KOPT-K1 (cell line): ENCODE measurements at regions not wholly inside any gene's neighbourhood (a gene's known extent, or its start where the extent isn't known, plus 50 kb on each side); places are given as distances from the start of the nearest gene placed in this dataset.

Source experiments
- H3K27ac ChIP-seq: fragments of 200-600 bp; sonication (generic); 2 replicates; pipeline ENCODE4 v1.5.1; 2016; ENCODE audit warnings: antibody characterized with exemption, mild to moderate bottlenecking, low read depth, low read length; ENCODE audit not compliant: poor library complexity, severe bottlenecking
- H3K36me3 ChIP-seq: fragments of 200-600 bp; sonication (generic); 2 replicates; pipeline ENCODE4 v1.5.1; 2017; ENCODE audit warnings: antibody characterized with exemption, mild to moderate bottlenecking, low read length, moderate library complexity; ENCODE audit not compliant: insufficient read depth
- H3K9me3 ChIP-seq: fragments of 200-600 bp; sonication (generic); 2 replicates; pipeline ENCODE4 v1.5.1; 2017; ENCODE audit warnings: antibody characterized with exemption, low read length, mild to moderate bottlenecking; ENCODE audit not compliant: insufficient read depth, poor library complexity, severe bottlenecking

DNA sequence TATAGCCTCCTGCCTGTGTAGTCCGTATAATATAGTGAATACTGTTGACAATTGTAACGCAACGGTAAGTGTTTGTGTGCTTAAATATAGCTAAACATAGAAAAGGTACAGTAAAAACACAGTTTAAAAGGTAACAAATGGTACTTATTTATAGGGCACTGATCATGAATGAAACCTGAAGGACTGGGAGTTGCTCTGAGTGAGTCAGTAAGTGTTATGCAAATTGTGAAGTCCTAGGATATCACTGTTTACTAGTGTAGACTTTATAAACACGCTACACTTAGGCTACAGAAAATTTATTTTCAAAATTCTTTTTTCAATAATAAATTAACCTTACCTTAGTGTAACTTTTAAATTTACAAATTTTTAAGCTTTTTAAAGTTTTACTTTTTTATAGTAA is 1090.1 kb downstream of the CDH9 start:
- H3K27ac ChIP-seq = no peak overlapping the region
- H3K9me3 ChIP-seq = no peaks in the 10 kb centered on the region
- H3K36me3 ChIP-seq = no peaks in the 10 kb centered on the region

DNA sequence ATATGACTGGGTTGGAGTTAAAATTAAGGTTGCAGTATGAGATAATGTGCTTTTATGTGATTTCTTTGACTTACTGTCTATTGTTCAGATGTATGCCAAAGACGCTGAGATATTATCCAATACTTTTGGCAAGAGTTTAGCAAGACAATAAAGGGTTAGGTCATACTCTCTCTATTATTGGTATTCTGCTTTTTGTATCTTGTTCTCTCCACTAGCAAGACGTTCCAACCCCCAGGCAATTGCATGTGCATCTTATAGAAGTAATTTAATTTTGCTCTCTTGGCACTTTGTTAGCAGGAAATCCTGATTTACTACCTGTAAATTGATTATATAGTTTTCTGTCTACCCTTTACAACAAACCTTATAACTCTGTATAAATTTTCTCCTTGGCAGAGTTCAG is 1093.6 kb downstream of the CDH9 start:
- H3K9me3 ChIP-seq = no peaks in the 10 kb centered on the region
- H3K36me3 ChIP-seq = no peaks in the 10 kb centered on the region
- no peak overlapping the region for H3K27ac ChIP-seq

DNA sequence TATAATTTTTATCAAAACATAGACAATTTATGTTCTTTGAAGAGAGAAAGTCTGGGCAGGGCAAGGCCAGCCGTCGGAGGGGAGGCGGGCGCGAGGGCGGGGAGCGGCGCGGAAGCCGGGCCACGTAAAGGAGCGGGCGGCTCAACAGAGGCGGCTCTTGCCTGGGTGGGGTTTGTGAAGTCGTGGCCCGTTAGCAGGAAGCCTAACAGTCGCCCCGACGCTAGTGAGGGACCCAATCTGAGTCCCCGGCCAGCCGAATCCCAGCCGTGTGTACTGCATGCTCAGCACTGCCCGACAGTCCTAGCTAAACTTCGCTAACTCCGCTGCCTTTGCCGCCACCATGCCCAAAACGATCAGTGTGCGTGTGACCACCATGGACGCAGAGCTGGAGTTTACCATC is 1129.2 kb downstream of the CDH9 start:
- no peaks in the 10 kb centered on the region for H3K9me3 ChIP-seq
- H3K36me3 ChIP-seq = no peaks in the 10 kb centered on the region
- no peak overlapping the region for H3K27ac ChIP-seq

DNA sequence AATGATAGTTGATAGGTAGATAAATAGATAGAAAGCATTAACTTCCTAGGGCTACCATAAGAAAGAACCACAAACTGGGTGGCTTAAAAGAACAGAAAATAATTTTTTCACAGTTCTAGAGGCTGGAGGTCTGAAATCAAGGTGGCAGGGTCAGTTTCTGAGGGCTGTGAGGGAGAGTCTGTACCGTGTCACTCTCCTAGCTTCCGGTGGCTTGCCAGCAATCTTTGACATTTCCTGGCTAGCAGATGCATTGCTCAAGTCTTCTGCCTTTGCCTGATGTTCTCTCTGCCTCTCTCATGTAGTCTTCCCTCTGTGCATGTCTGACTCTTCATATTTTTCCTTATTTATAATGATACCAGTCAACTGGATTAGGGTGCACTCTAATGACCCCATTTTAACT is 1132.7 kb downstream of the CDH9 start:
- H3K9me3 ChIP-seq = no peaks in the 10 kb centered on the region
- H3K27ac ChIP-seq = no peak overlapping the region
- no peaks in the 10 kb centered on the region for H3K36me3 ChIP-seq

DNA sequence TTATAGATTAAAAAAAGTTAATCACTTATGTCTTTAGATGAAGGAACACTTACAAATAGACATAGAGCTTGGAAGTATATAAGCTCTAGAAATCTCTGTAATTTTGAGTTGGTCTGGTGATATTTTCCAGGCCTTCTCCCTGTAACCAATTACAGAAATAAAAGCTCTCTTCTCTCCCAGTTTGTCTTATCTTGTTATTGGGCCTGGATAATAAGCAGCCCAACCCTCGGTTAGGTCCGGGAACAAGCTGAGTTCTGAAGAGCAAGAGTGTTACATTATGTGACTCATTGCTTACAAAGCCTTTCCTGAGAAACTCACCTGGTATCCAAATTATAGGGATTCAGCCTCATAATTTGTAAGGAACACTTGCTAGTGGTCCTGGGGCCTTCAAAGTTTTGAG is 1146.2 kb downstream of the CDH9 start:
- H3K9me3 ChIP-seq = no peaks in the 10 kb centered on the region
- no peak overlapping the region for H3K27ac ChIP-seq

DNA sequence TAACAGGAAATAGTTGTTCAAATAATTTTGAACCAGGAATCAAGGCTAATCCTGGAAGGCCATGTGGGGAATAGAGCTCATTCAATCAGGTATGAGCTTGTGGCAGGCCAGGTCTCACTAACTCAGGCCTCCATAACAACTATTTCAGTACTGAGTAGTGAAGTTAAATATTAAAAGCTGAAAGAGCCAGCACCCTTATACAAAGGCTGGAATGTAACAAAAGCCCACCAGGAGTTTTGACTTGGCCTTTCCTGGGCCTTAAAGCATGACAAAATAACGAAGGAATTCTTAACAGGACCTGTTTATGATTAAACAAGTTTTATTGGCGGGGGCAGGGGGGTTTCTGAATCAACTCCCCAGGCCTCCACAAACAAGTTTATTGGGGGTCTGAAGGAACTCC is 1146.7 kb downstream of the CDH9 start:
- no peaks in the 10 kb centered on the region for H3K9me3 ChIP-seq
- H3K36me3 ChIP-seq = no peaks in the 10 kb centered on the region
- H3K27ac ChIP-seq = no peak overlapping the region

More for the DNA sequence above, 1146.2 kb downstream of the CDH9 start:
- no peaks in the 10 kb centered on the region for H3K36me3 ChIP-seq

DNA sequence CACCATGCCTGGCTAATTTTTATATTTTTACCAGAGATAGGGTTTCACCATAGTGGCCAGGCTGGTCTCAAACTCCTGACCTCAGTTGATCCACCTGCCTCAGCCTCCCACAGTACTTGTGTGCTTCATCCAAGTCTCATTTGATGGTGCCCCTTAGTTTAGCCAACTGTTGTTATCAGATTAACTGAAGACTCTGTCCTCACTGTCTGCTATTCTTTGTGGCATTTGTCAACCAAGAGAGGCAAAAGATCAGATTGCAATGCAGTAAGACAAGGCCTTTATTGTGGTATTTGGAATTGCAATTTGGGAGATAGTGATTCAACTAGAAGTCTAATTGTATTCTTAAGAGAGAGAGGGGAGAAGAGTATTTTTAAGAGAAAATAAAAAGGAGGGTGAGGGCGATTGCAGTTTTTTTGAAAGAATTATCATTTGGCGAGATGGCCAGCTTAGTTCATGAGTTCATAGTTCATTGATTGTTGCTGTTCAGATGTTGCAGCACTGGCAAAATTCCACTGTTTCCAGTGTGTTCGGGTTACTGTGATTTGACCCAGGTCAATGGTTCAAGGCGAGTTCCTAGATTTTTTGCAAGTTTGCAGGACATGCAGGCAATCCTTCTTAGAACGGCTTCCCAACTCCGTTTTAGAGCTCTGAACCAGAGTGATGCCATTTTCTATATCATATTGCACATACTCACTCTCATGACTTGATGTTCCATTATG is 1156.9 kb downstream of the CDH9 start:
- Histone ChIP-seq H3K36me3 (no peaks in the 10 kb centered on the region), H3K9me3 (no peaks in the 10 kb centered on the region), H3K27ac (no peak overlapping the region)

DNA sequence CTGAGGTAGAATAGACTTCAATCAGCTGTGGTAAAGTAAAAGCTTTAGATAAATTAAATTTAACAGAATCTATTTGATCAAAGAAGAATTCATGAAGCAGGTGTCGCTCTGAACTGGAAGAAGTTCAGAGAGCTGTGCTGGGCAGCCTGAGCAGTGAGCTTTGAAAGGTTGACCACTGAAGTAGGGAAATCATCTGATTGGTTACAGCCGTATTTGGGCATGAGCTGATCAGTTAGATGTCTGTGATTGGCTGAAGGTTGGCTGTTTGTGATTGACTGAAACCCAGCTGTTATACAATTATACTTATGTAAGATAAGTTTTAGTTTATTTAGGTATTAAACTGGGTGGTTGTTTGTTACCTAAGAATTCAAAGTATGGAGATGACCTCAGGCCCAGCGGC is 1174.6 kb downstream of the CDH9 start:
- H3K9me3 ChIP-seq = no peaks in the 10 kb centered on the region
- no peak overlapping the region for H3K27ac ChIP-seq
- H3K36me3 ChIP-seq = no peaks in the 10 kb centered on the region

DNA sequence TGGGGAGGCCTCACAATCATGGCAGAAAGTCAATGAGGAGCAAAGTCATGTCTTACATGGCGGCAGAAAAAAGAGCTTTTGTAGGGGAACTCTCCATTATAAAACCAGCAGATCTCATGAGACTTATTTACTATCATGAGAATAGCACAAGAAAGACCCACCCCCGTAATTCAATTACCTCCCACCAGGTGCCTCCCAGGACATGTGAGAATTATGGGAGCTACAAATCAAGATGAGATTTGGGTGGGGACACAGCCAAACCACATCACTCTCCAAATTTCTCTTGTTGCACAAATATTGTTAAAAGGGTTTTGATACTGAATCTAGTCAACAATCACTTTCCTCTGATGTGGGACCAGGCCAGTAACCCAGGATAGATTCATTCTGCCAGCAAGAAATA is 1176.1 kb downstream of the CDH9 start:
- H3K9me3 ChIP-seq = no peaks in the 10 kb centered on the region
- H3K27ac ChIP-seq = no peak overlapping the region
- H3K36me3 ChIP-seq = no peaks in the 10 kb centered on the region

DNA sequence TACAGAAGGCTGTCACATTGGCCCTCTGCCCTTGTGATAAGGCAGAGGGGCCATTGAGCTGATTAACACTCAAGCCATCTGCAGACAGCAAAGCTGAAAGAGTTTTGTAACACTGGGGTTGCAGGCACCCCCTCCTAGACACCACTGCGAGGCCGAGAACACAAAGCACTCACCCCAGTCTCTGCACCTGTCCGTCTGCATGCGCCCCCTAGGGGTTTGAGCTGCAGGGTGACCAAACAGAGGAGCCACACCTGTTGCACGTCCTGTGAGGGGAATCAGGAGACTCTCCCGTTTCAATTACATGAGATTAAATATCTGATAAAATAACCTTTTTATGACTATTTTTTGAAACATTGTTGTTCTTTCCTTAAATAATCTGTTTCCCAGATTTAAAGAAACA is 1180.4 kb downstream of the CDH9 start:
- H3K36me3 ChIP-seq = no peaks in the 10 kb centered on the region
- no peak overlapping the region for H3K27ac ChIP-seq
- no peaks in the 10 kb centered on the region for H3K9me3 ChIP-seq

DNA sequence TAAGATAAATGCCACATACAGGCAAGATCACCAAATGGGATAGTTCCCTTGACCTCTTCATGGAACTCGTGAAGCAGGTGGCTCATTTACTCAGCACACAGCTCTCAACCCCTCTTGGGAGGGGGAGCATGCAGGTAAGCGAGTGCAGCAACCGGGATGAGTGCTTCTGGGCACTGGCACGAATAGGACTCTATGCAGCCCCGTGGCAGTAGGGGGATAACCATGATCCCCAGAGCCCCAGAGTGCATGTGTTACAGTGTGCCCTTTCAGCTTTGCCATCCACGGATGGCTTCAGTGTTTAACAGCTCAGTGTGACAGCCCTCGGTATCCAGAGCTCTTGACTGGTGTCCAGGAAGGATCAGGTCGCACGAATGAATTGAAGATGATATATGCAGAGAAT is 1187.1 kb downstream of the CDH9 start:
- Histone ChIP-seq H3K9me3 (no peaks in the 10 kb centered on the region), H3K27ac (no peak overlapping the region), H3K36me3 (no peaks in the 10 kb centered on the region)

DNA sequence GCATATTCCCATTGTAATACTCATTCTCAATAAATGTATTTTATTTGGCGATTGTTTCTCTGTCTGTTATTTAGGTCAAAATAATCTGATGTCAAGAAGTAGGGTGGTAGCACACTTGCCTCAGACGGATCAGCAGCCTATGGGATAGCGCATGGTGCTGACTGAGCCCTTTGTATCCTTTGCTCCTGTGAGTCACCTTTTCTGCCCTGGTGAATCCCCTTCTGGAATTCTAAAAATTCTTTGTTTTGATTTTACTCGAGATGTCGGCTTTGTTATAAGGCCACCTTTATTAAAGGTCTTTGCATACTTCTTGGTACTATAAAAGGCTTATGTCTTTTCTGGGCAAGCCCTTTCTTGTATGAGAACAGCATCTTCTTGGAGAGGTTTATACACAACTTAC is 1187.8 kb downstream of the CDH9 start:
- no peaks in the 10 kb centered on the region for H3K36me3 ChIP-seq
- no peaks in the 10 kb centered on the region for H3K9me3 ChIP-seq
- H3K27ac ChIP-seq = no peak overlapping the region

DNA sequence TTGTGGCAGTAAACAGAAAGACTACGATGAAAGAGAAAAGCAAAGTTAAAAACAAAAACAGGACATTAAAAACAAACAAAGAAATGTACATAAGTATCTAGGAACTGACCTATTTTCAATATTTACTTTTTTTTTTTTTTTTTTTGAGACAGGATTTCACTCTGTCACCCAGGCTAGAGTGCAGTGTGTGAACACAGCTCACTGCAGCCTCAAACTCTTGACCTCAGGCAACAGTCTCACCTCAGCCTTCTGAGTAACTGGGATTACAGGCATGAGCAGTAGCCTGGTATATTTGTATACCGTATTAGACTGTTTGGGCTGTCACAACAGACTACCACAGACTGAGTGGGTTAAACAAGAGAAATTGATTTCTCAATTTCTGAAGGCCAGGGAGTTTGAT is 1189.1 kb downstream of the CDH9 start:
- H3K27ac ChIP-seq = no peak overlapping the region
- H3K9me3 ChIP-seq = no peaks in the 10 kb centered on the region
- no peaks in the 10 kb centered on the region for H3K36me3 ChIP-seq

DNA sequence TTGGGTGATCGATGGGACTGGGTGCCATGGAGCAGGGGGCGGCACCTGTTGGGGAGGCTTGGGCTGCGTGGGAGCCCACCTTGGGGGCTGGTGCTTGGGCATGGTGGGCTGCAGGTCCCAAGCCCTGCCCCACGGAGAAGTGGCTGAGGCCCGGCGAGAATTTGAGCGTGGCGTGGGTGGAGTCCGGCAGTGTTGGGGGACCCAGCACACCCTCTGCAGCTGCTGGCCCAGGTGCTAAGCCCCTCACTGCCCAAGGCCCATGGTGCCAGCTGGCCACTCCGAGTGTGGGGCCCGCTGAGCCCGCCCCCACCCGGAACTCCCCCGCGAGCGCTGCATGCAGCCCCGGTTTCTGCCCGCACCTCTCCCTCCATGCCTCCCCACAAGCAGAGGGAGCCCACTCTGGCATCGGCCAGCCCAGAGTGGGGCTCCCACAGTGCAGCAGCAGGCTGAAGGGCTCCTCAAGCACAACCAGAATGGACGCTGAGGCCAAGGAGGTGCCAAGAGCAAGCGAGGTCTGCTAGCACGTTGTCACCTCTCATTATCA is 1178.6 kb upstream of the CDH10 start:
- H3K36me3 ChIP-seq = no peaks in the 10 kb centered on the region
- no peaks in the 10 kb centered on the region for H3K9me3 ChIP-seq
- no peak overlapping the region for H3K27ac ChIP-seq
